Mesenchymal stem cell (in vitro differentiated cells and primary cell): ENCODE measurements at regions not wholly inside any gene's neighbourhood (a gene's known extent, or its start where the extent isn't known, plus 50 kb on each side); places are given as distances from the start of the nearest gene placed in this dataset.

Source experiments
- DNase-seq: peaks from one replicate; pipeline ENCODE4 v3.0.0-alpha.2; 2013
- H2AFZ ChIP-seq: one replicate; pipeline ENCODE4 v1.6.1; 2013; ENCODE audit warnings: low read depth, mild to moderate bottlenecking, control low read depth, inconsistent platforms, low read length, moderate library complexity
- H2AK5ac ChIP-seq: 2 replicates; pipeline ENCODE4 v1.6.1; 2013; ENCODE audit warnings: low read length, moderate library complexity, mild to moderate bottlenecking, inconsistent platforms; ENCODE audit not compliant: severe bottlenecking
- H2BK120ac ChIP-seq: one replicate; pipeline ENCODE4 v1.6.1; 2013; ENCODE audit warnings: low read depth, mild to moderate bottlenecking, inconsistent platforms, low read length, moderate library complexity
- H2BK12ac ChIP-seq, 2 experiments: one replicate each; pipeline ENCODE4 v1.6.1; 2013; ENCODE audit warnings: inconsistent platforms in 2 of 2, low read length in 2 of 2, mild to moderate bottlenecking in 2 of 2, moderate library complexity in 2 of 2, control low read depth in 1 of 2
- H2BK15ac ChIP-seq: one replicate; pipeline ENCODE4 v1.6.1; 2013; ENCODE audit warnings: mild to moderate bottlenecking, low read depth, inconsistent platforms; ENCODE audit not compliant: poor library complexity, severe bottlenecking
- H2BK5ac ChIP-seq: 2 replicates; pipeline ENCODE4 v1.6.1; 2013; ENCODE audit warnings: low read depth, mild to moderate bottlenecking, low read length, control low read depth, inconsistent platforms; ENCODE audit not compliant: poor library complexity, severe bottlenecking
- H3K14ac ChIP-seq, 2 experiments: one replicate each; pipeline ENCODE4 v1.6.1; 2013; ENCODE audit warnings: inconsistent platforms in 2 of 2, low read length in 2 of 2, control low read depth in 1 of 2, mild to moderate bottlenecking in 1 of 2, moderate library complexity in 1 of 2
- H3K18ac ChIP-seq, 2 experiments: one replicate each; pipeline ENCODE4 v1.6.1; 2013; ENCODE audit warnings: inconsistent platforms in 2 of 2, low read length in 2 of 2, control low read depth in 1 of 2, low read depth in 1 of 2, mild to moderate bottlenecking in 1 of 2
- H3K23ac ChIP-seq, 2 experiments: one replicate each; pipeline ENCODE4 v1.6.1; 2013; ENCODE audit warnings: inconsistent platforms in 2 of 2, low read length in 2 of 2, mild to moderate bottlenecking in 2 of 2, moderate library complexity in 2 of 2, control low read depth in 1 of 2
- H3K27ac ChIP-seq: 2 replicates; pipeline ENCODE4 v1.5.1; 2013; ENCODE audit warnings: mild to moderate bottlenecking, moderate library complexity, low read length, control low read depth, inconsistent platforms; ENCODE audit not compliant: poor library complexity, severe bottlenecking
- H3K27me3 ChIP-seq, 2 experiments: 2 replicates each; pipeline versions ENCODE4 v1.6.1 to v1.7.0; 2013; ENCODE audit warnings: low read length in 2 of 2, mild to moderate bottlenecking in 2 of 2, moderate library complexity in 2 of 2, control low read depth in 1 of 2, inconsistent platforms in 1 of 2; ENCODE audit not compliant: control insufficient read depth in 1 of 2, insufficient read depth in 1 of 2
- H3K36me3 ChIP-seq, 2 experiments: 2 replicates each; pipeline versions ENCODE4 v1.6.1 to v1.7.0; 2013; ENCODE audit warnings: low read length in 2 of 2, control low read depth in 1 of 2, inconsistent platforms in 1 of 2, low read depth in 1 of 2, mild to moderate bottlenecking in 1 of 2; ENCODE audit not compliant: insufficient read depth in 2 of 2, control insufficient read depth in 1 of 2
- H3K4ac ChIP-seq, 2 experiments: one replicate each; pipeline ENCODE4 v1.6.1; 2013; ENCODE audit warnings: inconsistent platforms in 2 of 2, low read length in 2 of 2, mild to moderate bottlenecking in 2 of 2, moderate library complexity in 2 of 2, control low read depth in 1 of 2, low read depth in 1 of 2
- H3K4me1 ChIP-seq: 2 replicates; pipeline ENCODE4 v1.6.1; 2013; ENCODE audit warnings: low read depth, low read length, control low read depth; ENCODE audit not compliant: control insufficient read depth, insufficient read depth
- H3K4me2 ChIP-seq: 2 replicates; pipeline ENCODE4 v1.6.1; 2013; ENCODE audit warnings: low read length, mild to moderate bottlenecking, inconsistent platforms; ENCODE audit not compliant: poor library complexity, severe bottlenecking
- H3K4me3 ChIP-seq, 2 experiments: 2 replicates each; pipeline versions ENCODE4 v1.5.1 to v1.7.0; 2013; ENCODE audit warnings: low read length in 2 of 2, mild to moderate bottlenecking in 2 of 2, control low read depth in 1 of 2, low read depth in 1 of 2; ENCODE audit not compliant: insufficient read depth in 1 of 2
- H3K79me1 ChIP-seq: replicated peaks from 2 replicates; pipeline ENCODE4 v1.6.1; 2013; ENCODE audit warnings: mild to moderate bottlenecking, control low read depth, low read length, inconsistent platforms; ENCODE audit not compliant: poor library complexity, severe bottlenecking
- H3K9ac ChIP-seq: 2 replicates; pipeline ENCODE4 v1.7.0; 2013; ENCODE audit warnings: mild to moderate bottlenecking, low read length, moderate library complexity
- H3K9me3 ChIP-seq: 2 replicates; pipeline ENCODE4 v1.7.0; 2013; ENCODE audit warnings: mild to moderate bottlenecking, low read length; ENCODE audit not compliant: control insufficient read depth
- H4K8ac ChIP-seq: one replicate; pipeline ENCODE4 v1.6.1; 2013; ENCODE audit warnings: inconsistent platforms, mild to moderate bottlenecking, low read length, moderate library complexity
- H4K91ac ChIP-seq: one replicate; pipeline ENCODE4 v1.6.1; 2013; ENCODE audit warnings: mild to moderate bottlenecking, low read length, inconsistent platforms
- WGBS: methylation state at CpG from one replicate; pipeline ENCODE4 v1.1.7; 2013; ENCODE audit warnings: mixed read lengths; 5-methylcytosine and 5-hydroxymethylcytosine counted together

- WGBS, result 88% methylated on average over 7 of the region's 8 CpGs
- no peak overlapping the region for H3K18ac ChIP-seq
- no peak overlapping the region for H2BK120ac ChIP-seq
- no peak overlapping the region for H3K27ac ChIP-seq
- no peak overlapping the region for H4K91ac ChIP-seq
- H2AFZ ChIP-seq, result no peak overlapping the region
- H3K4me1 ChIP-seq, result peaks cover 4% of the 10 kb centered on the region
- H3K4me3 ChIP-seq, result no peak overlapping the region
- no peaks in the 10 kb centered on the region for H3K27me3 ChIP-seq
- H3K4ac ChIP-seq, result no peak overlapping the region
- H3K9ac ChIP-seq, result no peak overlapping the region
- H3K4me2 ChIP-seq, result no peak overlapping the region
- H2AK5ac ChIP-seq, result no peak overlapping the region
- H3K9me3 ChIP-seq, result no peaks in the 10 kb centered on the region
- no peak overlapping the region for H2BK12ac ChIP-seq
- DNase-seq, result no peak
- no peaks in the 10 kb centered on the region for H3K36me3 ChIP-seq
- no peak overlapping the region for H2BK5ac ChIP-seq
- H3K23ac ChIP-seq, result no peak overlapping the region
- H3K79me1 ChIP-seq, result no peaks in the 10 kb centered on the region
- no peak overlapping the region for H3K14ac ChIP-seq
- H4K8ac ChIP-seq, result no peak overlapping the region
- H2BK15ac ChIP-seq, result no peak overlapping the region
These were observed 344.9 kb downstream of the RBM43 start for GRCh38 chr2:150916467-150917396.

- H3K4me2 ChIP-seq, result no peak overlapping the region
- WGBS, result 70% methylated on average over 9 of the region's 9 CpGs
- H2AFZ ChIP-seq, result no peak overlapping the region
- no peaks in the 10 kb centered on the region for H3K27me3 ChIP-seq
- peak overlapping the region; percentile 88 for H3K9ac ChIP-seq
- peak overlapping the region in 1 of 2 experiments; percentile 9 for H3K4me3 ChIP-seq
- peak; percentile 85 for DNase-seq
- no peak overlapping the region for H3K18ac ChIP-seq
- no peak overlapping the region for H3K23ac ChIP-seq
- H4K8ac ChIP-seq, result no peak overlapping the region
- H2BK120ac ChIP-seq, result no peak overlapping the region
- H3K4me1 ChIP-seq, result no peaks in the 10 kb centered on the region
- H3K27ac ChIP-seq, result no peak overlapping the region
- no peaks in the 10 kb centered on the region for H3K36me3 ChIP-seq
- H2BK12ac ChIP-seq, result no peak overlapping the region
- H2BK15ac ChIP-seq, result no peak overlapping the region
- no peak overlapping the region for H4K91ac ChIP-seq
- no peaks in the 10 kb centered on the region for H3K79me1 ChIP-seq
- H2AK5ac ChIP-seq, result no peak overlapping the region
- H2BK5ac ChIP-seq, result no peak overlapping the region
- no peak overlapping the region for H3K4ac ChIP-seq
- no peak overlapping the region for H3K14ac ChIP-seq
- H3K9me3 ChIP-seq, result no peaks in the 10 kb centered on the region
These were observed 349.8 kb downstream of the RBM43 start for GRCh38 chr2:150911766-150912280.

GRCh38 chr2:150909613-150910012 is 352.1 kb downstream of the RBM43 start:
- Histone ChIP-seq H3K9me3 (peaks cover 2% of the 10 kb centered on the region), H4K8ac (no peak overlapping the region), H3K27me3 (no peaks in the 10 kb centered on the region), H2AFZ (no peak overlapping the region), H3K4me1 (no peaks in the 10 kb centered on the region), H3K9ac (no peak overlapping the region), H2BK120ac (no peak overlapping the region), H4K91ac (no peak overlapping the region), H2BK15ac (no peak overlapping the region), H3K79me1 (no peaks in the 10 kb centered on the region), H3K27ac (no peak overlapping the region), H2BK12ac (peak overlapping the region in 1 of 2 experiments; percentile 31), H2AK5ac (no peak overlapping the region), H3K14ac (no peak overlapping the region), H2BK5ac (no peak overlapping the region), H3K18ac (no peak overlapping the region), H3K4me2 (no peak overlapping the region), H3K4me3 (no peak overlapping the region), H3K4ac (no peak overlapping the region), H3K23ac (no peak overlapping the region), H3K36me3 (no peaks in the 10 kb centered on the region)
- no CpG with 5 or more reads among the region's 1 CpG for whole genome bisulfite sequencing
- no peak for DNase-seq

- Histone ChIP-seq H2AFZ (no peak overlapping the region), H3K23ac (no peak overlapping the region)
These were observed 352.6 kb downstream of the RBM43 start for GRCh38 chr2:150909090-150909489.

More at GRCh38 chr2:150909090-150909489, 352.6 kb downstream of the RBM43 start:
- Histone ChIP-seq H4K91ac (no peak overlapping the region), H3K27me3 (no peaks in the 10 kb centered on the region), H3K9ac (no peak overlapping the region), H4K8ac (no peak overlapping the region), H3K4me2 (no peak overlapping the region), H2BK120ac (no peak overlapping the region), H3K79me1 (no peaks in the 10 kb centered on the region), H2BK5ac (no peak overlapping the region), H3K4me3 (no peak overlapping the region), H3K9me3 (peaks cover 2% of the 10 kb centered on the region), H3K18ac (no peak overlapping the region), H3K4ac (no peak overlapping the region), H3K14ac (no peak overlapping the region), H3K27ac (no peak overlapping the region), H2BK12ac (no peak overlapping the region), H3K36me3 (no peaks in the 10 kb centered on the region), H3K4me1 (no peaks in the 10 kb centered on the region), H2AK5ac (no peak overlapping the region), H2BK15ac (no peak overlapping the region)
- DNase-seq, result no peak
